Sigmoid colon (tissue), 6 donors: ENCODE measurements at regions not wholly inside any gene's neighbourhood (a gene's known extent, or its start where the extent isn't known, plus 50 kb on each side); places are given as distances from the start of the nearest gene placed in this dataset.

Source experiments
- DNase-seq: peaks from one replicate; pipeline ENCODE4 v3.0.0-alpha.2; 2019
- H3K27ac ChIP-seq, 4 donors: fragments of 200-600 bp; sonication (generic); one replicate each; pipeline ENCODE4 v1.5.1; 2016 to 2019; ENCODE audit warnings: mild to moderate bottlenecking in 1 of 4
- H3K27me3 ChIP-seq, 3 donors: fragments of 200-600 bp; sonication (generic); one replicate each; pipeline ENCODE4 v1.5.1; 2019; ENCODE audit warnings: mild to moderate bottlenecking in 1 of 3
- H3K36me3 ChIP-seq, 4 donors: fragments of 200-600 bp; sonication (generic); one replicate each; pipeline ENCODE4 v1.5.1; 2016 to 2019
- H3K4me1 ChIP-seq, 4 donors: fragments of 200-600 bp; sonication (generic); one replicate each; pipeline ENCODE4 v1.5.1; 2017 to 2019
- H3K4me3 ChIP-seq, 4 donors: fragments of 200-600 bp; sonication (generic); one replicate each; pipeline ENCODE4 v1.5.1; 2017 to 2019; ENCODE audit warnings: mild to moderate bottlenecking in 2 of 4, moderate library complexity in 1 of 4
- H3K9me3 ChIP-seq, 4 donors: fragments of 200-600 bp in 3 of 4; sonication (generic) in 3 of 4; one replicate each; pipeline versions ENCODE4 v1.5.1 to v1.6.1; 2013 to 2019
- EP300 ChIP-seq, 4 donors: sonication (generic); formaldehyde crosslinking; IDR thresholded peaks; one replicate each; pipeline ENCODE4 v1.6.1; 2017; ENCODE audit warnings: antibody characterized with exemption in 4 of 4
- POLR2A ChIP-seq, 2 donors: fragments of 450-650 bp; IDR thresholded peaks; one replicate each; pipeline ENCODE4 v1.6.1; 2016; ENCODE audit warnings: antibody characterized with exemption in 2 of 2, mild to moderate bottlenecking in 2 of 2, moderate library complexity in 2 of 2
- POLR2AphosphoS5 ChIP-seq, 4 donors: sonication (generic); formaldehyde crosslinking; IDR thresholded peaks; one replicate each; pipeline ENCODE4 v1.6.1; 2017; ENCODE audit warnings: antibody characterized with exemption in 4 of 4
- WGBS, 2 donors: extraction: QIAGEN DNeasy Blood & Tissue Kit; methylation state at CpG; one replicate each; pipeline ENCODE4 v1.1.7; 2013; 5-methylcytosine and 5-hydroxymethylcytosine counted together
- intact Hi-C: fragments of 100-400 bp; cut with DNase I; formaldehyde crosslinking; loops from one replicate; pipeline ENCODE4 v1.15.1; 2023
- TF ChIP-seq, protein P1 (sequence below), 4 experiments: fragments of 450-650 bp in 3 of 4; fragments of 200-600 bp in 1 of 4; IDR thresholded peaks; one replicate each; pipeline ENCODE4 v1.5.1; 2016 to 2019; ENCODE audit warnings: antibody characterized with exemption in 4 of 4, mild to moderate bottlenecking in 3 of 4, moderate library complexity in 2 of 4
- donor health status: healthy with polysubstance abuse.
- donor health status: healthy.

GRCh38 chr20:23206995-23207394 is 120.9 kb upstream of the CD93 start:
- no peaks in the 10 kb centered on the region for H3K9me3 ChIP-seq
- no peak for DNase-seq
- WGBS, 2 donors, result 83 to 90% methylated on average over 7 of the region's 7 CpGs
- H3K4me3 ChIP-seq, result no peak overlapping the region
- peaks cover 0 to 45% (median 38%) of the 10 kb centered on the region in 4 donors for H3K4me1 ChIP-seq
- H3K36me3 ChIP-seq, result no peaks in the 10 kb centered on the region
- no peaks in the 10 kb centered on the region for H3K27me3 ChIP-seq
- TF ChIP-seq POLR2AphosphoS5 (IDR thresholded peaks at IDR 0.05) (no peak), POLR2A (IDR thresholded peaks at IDR 0.05) (no peak), EP300 (IDR thresholded peaks at IDR 0.05) (no peak)
- TF ChIP-seq, protein P1, sequence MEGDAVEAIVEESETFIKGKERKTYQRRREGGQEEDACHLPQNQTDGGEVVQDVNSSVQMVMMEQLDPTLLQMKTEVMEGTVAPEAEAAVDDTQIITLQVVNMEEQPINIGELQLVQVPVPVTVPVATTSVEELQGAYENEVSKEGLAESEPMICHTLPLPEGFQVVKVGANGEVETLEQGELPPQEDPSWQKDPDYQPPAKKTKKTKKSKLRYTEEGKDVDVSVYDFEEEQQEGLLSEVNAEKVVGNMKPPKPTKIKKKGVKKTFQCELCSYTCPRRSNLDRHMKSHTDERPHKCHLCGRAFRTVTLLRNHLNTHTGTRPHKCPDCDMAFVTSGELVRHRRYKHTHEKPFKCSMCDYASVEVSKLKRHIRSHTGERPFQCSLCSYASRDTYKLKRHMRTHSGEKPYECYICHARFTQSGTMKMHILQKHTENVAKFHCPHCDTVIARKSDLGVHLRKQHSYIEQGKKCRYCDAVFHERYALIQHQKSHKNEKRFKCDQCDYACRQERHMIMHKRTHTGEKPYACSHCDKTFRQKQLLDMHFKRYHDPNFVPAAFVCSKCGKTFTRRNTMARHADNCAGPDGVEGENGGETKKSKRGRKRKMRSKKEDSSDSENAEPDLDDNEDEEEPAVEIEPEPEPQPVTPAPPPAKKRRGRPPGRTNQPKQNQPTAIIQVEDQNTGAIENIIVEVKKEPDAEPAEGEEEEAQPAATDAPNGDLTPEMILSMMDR (IDR thresholded peaks at IDR 0.05), result no peak
- intact Hi-C loops, result loop anchor here (10.0 kb wide), 1 partner anchor 148 kb away; the partner anchor contains the start of gene NXT1
- H3K27ac ChIP-seq, result no peak overlapping the region

DNA sequence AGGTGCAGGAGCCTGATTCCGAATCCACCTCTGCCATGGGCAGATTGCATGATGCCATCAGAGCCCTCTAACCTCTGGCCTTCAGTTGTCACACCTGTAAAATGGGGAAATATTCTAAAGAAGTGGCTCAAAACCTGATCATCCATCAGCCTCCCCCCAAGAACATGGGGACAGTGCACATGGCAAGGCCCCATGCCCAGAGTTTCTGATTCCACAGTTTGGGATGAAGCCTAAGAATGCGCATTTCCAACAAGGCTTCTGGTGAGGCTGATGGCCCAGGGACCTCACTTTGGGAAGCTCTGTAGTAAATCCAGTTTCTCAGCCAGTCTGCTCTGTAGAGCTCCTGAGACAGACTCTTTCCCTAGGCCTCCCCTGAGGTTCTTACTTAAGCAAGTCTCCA is 119.9 kb upstream of the CD93 start:
- no peak for DNase-seq
- no peaks in the 10 kb centered on the region for H3K36me3 ChIP-seq
- intact Hi-C loops, result loop anchor here (10.0 kb wide), 1 partner anchor 149 kb away; the partner anchor contains the start of gene NXT1
- peaks cover 0 to 45% (median 38%) of the 10 kb centered on the region in 4 donors for H3K4me1 ChIP-seq
- H3K27ac ChIP-seq, result peak overlapping the region; percentile 67 to 79 (median 76)
- TF ChIP-seq, protein P1 (IDR thresholded peaks at IDR 0.05), result no peak
- no peak for TF ChIP-seq POLR2AphosphoS5 (IDR thresholded peaks at IDR 0.05)
- TF ChIP-seq EP300 (IDR thresholded peaks at IDR 0.05), result no peak
- no peak for TF ChIP-seq POLR2A (IDR thresholded peaks at IDR 0.05)
- no peak overlapping the region for H3K4me3 ChIP-seq
- no peaks in the 10 kb centered on the region for H3K9me3 ChIP-seq
- no peaks in the 10 kb centered on the region for H3K27me3 ChIP-seq
- 83 to 95% methylated on average over 2 of the region's 2 CpGs for WGBS, 2 donors

- Histone ChIP-seq H3K4me3 (no peak overlapping the region), H3K27ac (peak overlapping the region; percentile 67 to 79 (median 76)), H3K36me3 (no peaks in the 10 kb centered on the region), H3K27me3 (no peaks in the 10 kb centered on the region), H3K9me3 (no peaks in the 10 kb centered on the region), H3K4me1 (peaks cover 0 to 45% (median 38%) of the 10 kb centered on the region in 4 donors)
- 8 to 45% methylated on average over 10 of the region's 10 CpGs for WGBS, 2 donors
- DNase-seq, result peak; percentile 93
- intact Hi-C loops, result loop anchor here (10.0 kb wide), 1 partner anchor 149 kb away; the partner anchor contains the start of gene NXT1
- no peak for TF ChIP-seq POLR2A (IDR thresholded peaks at IDR 0.05)
- TF ChIP-seq, protein P1 (IDR thresholded peaks at IDR 0.05), result no peak
- peak in 1 of 4 donors; percentile 28 for TF ChIP-seq EP300 (IDR thresholded peaks at IDR 0.05)
- TF ChIP-seq POLR2AphosphoS5 (IDR thresholded peaks at IDR 0.05), result peak in 3 of 4 donors; percentile 57 to 60 (median 60)
Measured at GRCh38 chr20:23205611-23206041, 119.5 kb upstream of the CD93 start.

GRCh38 chr20:23205211-23205610 is 119.1 kb upstream of the CD93 start:
- peak; percentile 77 for DNase-seq
- TF ChIP-seq, protein P1 (IDR thresholded peaks at IDR 0.05), result no peak
- no peak for TF ChIP-seq EP300 (IDR thresholded peaks at IDR 0.05)
- no peak for TF ChIP-seq POLR2A (IDR thresholded peaks at IDR 0.05)
- no peak for TF ChIP-seq POLR2AphosphoS5 (IDR thresholded peaks at IDR 0.05)
- intact Hi-C loops, result loop anchor here (10.0 kb wide), 1 partner anchor 150 kb away; the partner anchor contains the start of gene NXT1
- WGBS, 2 donors, result 46 to 71% methylated on average over 7 of the region's 7 CpGs
- Histone ChIP-seq H3K27ac (peak overlapping the region; percentile 67 to 79 (median 76)), H3K4me1 (peaks cover 0 to 45% (median 38%) of the 10 kb centered on the region in 4 donors), H3K9me3 (no peaks in the 10 kb centered on the region), H3K36me3 (no peaks in the 10 kb centered on the region), H3K27me3 (no peaks in the 10 kb centered on the region), H3K4me3 (no peak overlapping the region)
